Tibial nerve (tissue), 4 donors: ENCODE measurements at regions not wholly inside any gene's neighbourhood (a gene's known extent, or its start where the extent isn't known, plus 50 kb on each side); places are given as distances from the start of the nearest gene placed in this dataset.

ENCODE experiments used
- EP300 ChIP-seq, 2 donors: sonication (generic); formaldehyde crosslinking; IDR thresholded peaks; one replicate each; pipeline ENCODE4 v1.6.1; 2017; ENCODE audit warnings: antibody characterized with exemption in 2 of 2, mild to moderate bottlenecking in 1 of 2
- POLR2A ChIP-seq, 2 donors: fragments of 450-650 bp; IDR thresholded peaks; one replicate each; pipeline ENCODE4 v1.6.1; 2017; ENCODE audit warnings: antibody characterized with exemption in 2 of 2, mild to moderate bottlenecking in 2 of 2, moderate library complexity in 2 of 2
- TF ChIP-seq, protein P1 (sequence below), 5 experiments: fragments of 200-600 bp in 3 of 5; fragments of 450-650 bp in 2 of 5; sonication (generic) in 3 of 5; IDR thresholded peaks; one replicate each; pipeline ENCODE4 v1.5.1; 2016 to 2019; ENCODE audit warnings: antibody characterized with exemption in 5 of 5, mild to moderate bottlenecking in 3 of 5, moderate library complexity in 2 of 5

- TF ChIP-seq, protein P1, sequence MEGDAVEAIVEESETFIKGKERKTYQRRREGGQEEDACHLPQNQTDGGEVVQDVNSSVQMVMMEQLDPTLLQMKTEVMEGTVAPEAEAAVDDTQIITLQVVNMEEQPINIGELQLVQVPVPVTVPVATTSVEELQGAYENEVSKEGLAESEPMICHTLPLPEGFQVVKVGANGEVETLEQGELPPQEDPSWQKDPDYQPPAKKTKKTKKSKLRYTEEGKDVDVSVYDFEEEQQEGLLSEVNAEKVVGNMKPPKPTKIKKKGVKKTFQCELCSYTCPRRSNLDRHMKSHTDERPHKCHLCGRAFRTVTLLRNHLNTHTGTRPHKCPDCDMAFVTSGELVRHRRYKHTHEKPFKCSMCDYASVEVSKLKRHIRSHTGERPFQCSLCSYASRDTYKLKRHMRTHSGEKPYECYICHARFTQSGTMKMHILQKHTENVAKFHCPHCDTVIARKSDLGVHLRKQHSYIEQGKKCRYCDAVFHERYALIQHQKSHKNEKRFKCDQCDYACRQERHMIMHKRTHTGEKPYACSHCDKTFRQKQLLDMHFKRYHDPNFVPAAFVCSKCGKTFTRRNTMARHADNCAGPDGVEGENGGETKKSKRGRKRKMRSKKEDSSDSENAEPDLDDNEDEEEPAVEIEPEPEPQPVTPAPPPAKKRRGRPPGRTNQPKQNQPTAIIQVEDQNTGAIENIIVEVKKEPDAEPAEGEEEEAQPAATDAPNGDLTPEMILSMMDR (IDR thresholded peaks at IDR 0.05), result no peak
- TF ChIP-seq POLR2A (IDR thresholded peaks at IDR 0.05) (no peak), EP300 (IDR thresholded peaks at IDR 0.05) (no peak)
Measured at GRCh38 chr10:83682414-83682813, 456.9 kb upstream of the GHITM start.
